Fibroblast of pulmonary artery (primary cell): ENCODE measurements at regions not wholly inside any gene's neighbourhood (a gene's known extent, or its start where the extent isn't known, plus 50 kb on each side); places are given as distances from the start of the nearest gene placed in this dataset.

Experiments
- DNase-seq: peaks from one replicate; pipeline ENCODE4 v3.0.0-alpha.2; 2010; ENCODE audit warnings: low read depth
- H3K4me3 ChIP-seq: replicated peaks from 2 replicates; pipeline ENCODE4 v1.5.1; 2011; ENCODE audit warnings: low read depth, mild to moderate bottlenecking, control low read depth, low read length, moderate library complexity
- CTCF ChIP-seq: IDR thresholded peaks from 2 replicates; pipeline ENCODE4 v1.5.1; 2011; ENCODE audit warnings: mild to moderate bottlenecking, control low read depth, low read length, inconsistent platforms; ENCODE audit errors: missing control alignments

GRCh38 chr1:38780133-38780532, 79.4 kb downstream of the RRAGC start:
- H3K4me3 ChIP-seq, result no peak overlapping the region
- no peak for DNase-seq
- TF ChIP-seq CTCF, result no peak

GRCh38 chr1:38779491-38779890, 80.1 kb downstream of the RRAGC start:
- H3K4me3 ChIP-seq, result no peak overlapping the region
- TF ChIP-seq CTCF, result no peak
- DNase-seq, result no peak

- TF ChIP-seq CTCF, result no peak
- no peak for DNase-seq
- no peak overlapping the region for H3K4me3 ChIP-seq
These were observed 81.1 kb downstream of the RRAGC start for GRCh38 chr1:38778521-38778920.

DNA sequence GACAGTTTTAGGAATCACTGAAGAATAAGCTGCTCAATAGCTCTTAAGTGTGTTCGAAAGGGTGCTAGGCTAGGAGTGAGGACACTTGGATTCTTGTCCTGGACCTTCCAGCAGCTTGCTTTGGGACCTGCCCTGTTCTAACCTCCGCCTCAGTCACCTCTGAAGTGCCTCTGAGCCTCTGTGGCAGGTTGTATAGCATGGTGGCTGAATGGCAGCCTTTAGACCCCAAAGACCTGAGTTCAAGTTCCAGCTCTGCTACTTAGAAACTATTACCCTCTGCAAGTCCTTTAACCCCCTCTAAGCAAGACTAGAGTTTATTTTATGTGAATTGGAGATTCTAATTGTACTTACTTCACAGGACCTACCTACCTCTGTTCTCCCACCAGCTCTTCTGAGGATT, 81.5 kb downstream of the RRAGC start:
- DNase-seq, result no peak
- H3K4me3 ChIP-seq, result no peak overlapping the region
- TF ChIP-seq CTCF, result no peak

- TF ChIP-seq CTCF, result no peak
- no peak overlapping the region for H3K4me3 ChIP-seq
- DNase-seq, result no peak
These were observed 82.1 kb downstream of the RRAGC start for GRCh38 chr1:38777464-38777957.

- TF ChIP-seq CTCF, result no peak
- DNase-seq, result no peak
These were observed 83.0 kb downstream of the RRAGC start for GRCh38 chr1:38776466-38777065.

GRCh38 chr1:38775175-38775845, 84.3 kb downstream of the RRAGC start:
- no peak for TF ChIP-seq CTCF
- H3K4me3 ChIP-seq, result no peak overlapping the region
- DNase-seq, result no peak

More at GRCh38 chr1:38776466-38777065, 83.0 kb downstream of the RRAGC start:
- H3K4me3 ChIP-seq, result no peak overlapping the region
